H9 (cell line): ENCODE measurements at regions not wholly inside any gene's neighbourhood (a gene's known extent, or its start where the extent isn't known, plus 50 kb on each side); places are given as distances from the start of the nearest gene placed in this dataset.

ENCODE experiments used
- DNase-seq: peaks from one replicate; pipeline ENCODE4 v3.0.0-alpha.2; 2017
- H2AFZ ChIP-seq: one replicate; pipeline ENCODE4 v1.6.1; 2013; ENCODE audit warnings: mild to moderate bottlenecking, low read length, control low read depth, moderate library complexity
- H2AK5ac ChIP-seq: 2 replicates; pipeline ENCODE4 v1.6.1; 2013; ENCODE audit warnings: low read length, control low read depth, mixed read lengths; ENCODE audit not compliant: insufficient read length
- H2BK120ac ChIP-seq: one replicate; pipeline ENCODE4 v1.6.1; 2013; ENCODE audit warnings: low read depth, mild to moderate bottlenecking, low read length, control low read depth, inconsistent platforms; ENCODE audit not compliant: poor library complexity, severe bottlenecking
- H2BK12ac ChIP-seq: 2 replicates; pipeline ENCODE4 v1.6.1; 2013; ENCODE audit warnings: low read length, control low read depth, mixed read lengths, low read depth; ENCODE audit not compliant: insufficient read length
- H2BK15ac ChIP-seq: 2 replicates; pipeline ENCODE4 v1.6.1; 2013; ENCODE audit warnings: low read depth, low read length, control low read depth
- H2BK20ac ChIP-seq: one replicate; pipeline ENCODE4 v1.6.1; 2013; ENCODE audit warnings: low read depth, mild to moderate bottlenecking, low read length, control low read depth, inconsistent platforms; ENCODE audit not compliant: poor library complexity, severe bottlenecking
- H2BK5ac ChIP-seq: 2 replicates; pipeline ENCODE4 v1.6.1; 2013; ENCODE audit warnings: low read length, control low read depth, mixed read lengths; ENCODE audit not compliant: insufficient read length
- H3K14ac ChIP-seq: 2 replicates; pipeline ENCODE4 v1.6.1; 2013; ENCODE audit warnings: low read length, control low read depth; ENCODE audit not compliant: insufficient read depth
- H3K18ac ChIP-seq: 2 replicates; pipeline ENCODE4 v1.6.1; 2013; ENCODE audit warnings: low read depth, mild to moderate bottlenecking, mixed read lengths, low read length, control low read depth; ENCODE audit not compliant: insufficient read length
- H3K23ac ChIP-seq: 2 replicates; pipeline ENCODE4 v1.6.1; 2013; ENCODE audit warnings: low read length, control low read depth, mixed read lengths, low read depth; ENCODE audit not compliant: insufficient read length
- H3K23me2 ChIP-seq: 2 replicates; pipeline ENCODE4 v1.6.1; 2013; ENCODE audit warnings: low read depth, mild to moderate bottlenecking, mixed read lengths, low read length, control low read depth; ENCODE audit not compliant: insufficient read length, poor library complexity, severe bottlenecking
- H3K27ac ChIP-seq: 2 replicates; pipeline ENCODE4 v1.5.1; 2013; ENCODE audit warnings: low read length, control low read depth, mixed read lengths, low read depth; ENCODE audit not compliant: insufficient read length
- H3K27me3 ChIP-seq: 2 replicates; pipeline ENCODE4 v1.6.1; 2013; ENCODE audit warnings: low read length, control low read depth, inconsistent platforms; ENCODE audit not compliant: insufficient read depth
- H3K4ac ChIP-seq: 2 replicates; pipeline ENCODE4 v1.6.1; 2013; ENCODE audit warnings: low read depth, mild to moderate bottlenecking, control low read depth, inconsistent platforms, low read length, moderate library complexity
- H3K4me1 ChIP-seq: 2 replicates; pipeline ENCODE4 v1.6.1; 2013; ENCODE audit warnings: low read length, control low read depth, inconsistent platforms; ENCODE audit not compliant: insufficient read depth
- H3K4me2 ChIP-seq: 2 replicates; pipeline ENCODE4 v1.6.1; 2013; ENCODE audit warnings: low read length, control low read depth, mixed read lengths; ENCODE audit not compliant: insufficient read length, insufficient read depth
- H3K56ac ChIP-seq: 2 replicates; pipeline ENCODE4 v1.6.1; 2013; ENCODE audit warnings: low read depth, mild to moderate bottlenecking, mixed read lengths, low read length, control low read depth; ENCODE audit not compliant: insufficient read length
- H3K79me1 ChIP-seq: 2 replicates; pipeline ENCODE4 v1.6.1; 2013; ENCODE audit warnings: low read depth, mild to moderate bottlenecking, moderate library complexity, low read length, control low read depth, inconsistent platforms; ENCODE audit not compliant: insufficient read depth, poor library complexity, severe bottlenecking
- H3K79me2 ChIP-seq: 2 replicates; pipeline ENCODE4 v1.6.1; 2013; ENCODE audit warnings: low read length, control low read depth, inconsistent platforms; ENCODE audit not compliant: insufficient read depth
- H3K9ac ChIP-seq: 2 replicates; pipeline ENCODE4 v1.6.1; 2013; ENCODE audit warnings: low read length, control low read depth, mixed read lengths; ENCODE audit not compliant: insufficient read length; ENCODE audit errors: extremely low read depth
- H3K9me3 ChIP-seq: one replicate; pipeline ENCODE4 v1.6.1; 2013; ENCODE audit warnings: low read depth, low read length, inconsistent platforms; ENCODE audit not compliant: control insufficient read depth
- H3T11ph ChIP-seq: one replicate; pipeline ENCODE4 v1.6.1; 2013; ENCODE audit warnings: mild to moderate bottlenecking, low read length, control low read depth, inconsistent platforms
- H4K20me1 ChIP-seq: one replicate; pipeline ENCODE4 v1.6.1; 2013; ENCODE audit not compliant: control insufficient read depth, insufficient read length, insufficient read depth
- H4K5ac ChIP-seq: 2 replicates; pipeline ENCODE4 v1.6.1; 2013; ENCODE audit warnings: low read depth, mild to moderate bottlenecking, mixed read lengths, low read length, control low read depth; ENCODE audit not compliant: insufficient read length
- H4K8ac ChIP-seq: replicated peaks from 2 replicates; pipeline ENCODE4 v1.6.1; 2013; ENCODE audit warnings: low read length, control low read depth, mixed read lengths, low read depth; ENCODE audit not compliant: insufficient read length
- H4K91ac ChIP-seq: 2 replicates; pipeline ENCODE4 v1.6.1; 2013; ENCODE audit warnings: low read depth, mild to moderate bottlenecking, moderate library complexity, mixed read lengths, low read length, control low read depth; ENCODE audit not compliant: insufficient read length
- H3K27ac Mint-ChIP-seq, 3 experiments: 2 replicates in 2 of 3; 3 replicates in 1 of 3; pipeline ENCODE4 v1.8.0; 2020 to 2021; ENCODE audit warnings: mixed read lengths in 3 of 3, mild to moderate bottlenecking in 1 of 3, moderate library complexity in 1 of 3
- H3K27me3 Mint-ChIP-seq: 2 replicates; pipeline ENCODE4 v1.8.0; 2021; ENCODE audit warnings: low read depth, mild to moderate bottlenecking, moderate library complexity, mixed read lengths
- H3K36me3 Mint-ChIP-seq, 3 experiments: 2 replicates in 2 of 3; 3 replicates in 1 of 3; pipeline ENCODE4 v1.8.0; 2020 to 2021; ENCODE audit warnings: low read depth in 3 of 3, mixed read lengths in 3 of 3; ENCODE audit not compliant: insufficient read depth in 1 of 3
- H3K4me1 Mint-ChIP-seq, 2 experiments: 2 replicates each; pipeline ENCODE4 v1.8.0; 2020; ENCODE audit warnings: mixed read lengths in 2 of 2
- H3K4me3 Mint-ChIP-seq, 2 experiments: 2 replicates in 1 of 2; 3 replicates in 1 of 2; pipeline ENCODE4 v1.8.0; 2020 to 2021; ENCODE audit warnings: mild to moderate bottlenecking in 2 of 2, mixed read lengths in 2 of 2, moderate library complexity in 1 of 2
- H3K9me3 Mint-ChIP-seq, 2 experiments: 2 replicates in 1 of 2; 3 replicates in 1 of 2; pipeline ENCODE4 v1.8.0; 2020; ENCODE audit warnings: mild to moderate bottlenecking in 2 of 2, mixed read lengths in 2 of 2, moderate library complexity in 1 of 2
- WGBS: extraction: QIAGEN DNeasy Blood & Tissue Kit; methylation state at CpG from one replicate; pipeline ENCODE4 v1.1.7; 2013; ENCODE audit warnings: missing lambda C conversion rate, low lambda C conversion rate, mixed read lengths; ENCODE audit not compliant: insufficient read length; ENCODE audit errors: extremely low coverage; 5-methylcytosine and 5-hydroxymethylcytosine counted together
- TF ChIP-seq, protein P1 (sequence below): fragments of 200-600 bp; sonication (generic); conservative IDR thresholded peaks from 3 replicates; pipeline ENCODE4 v1.8.0; 2021; ENCODE audit warnings: antibody characterized with exemption, mild to moderate bottlenecking

GRCh38 chr5:127133071-127133470 lies 59.8 kb upstream of the C5orf63 start:
- Histone ChIP-seq H4K20me1 (no peaks in the 10 kb centered on the region), H2BK15ac (no peak overlapping the region), H2BK120ac (no peak overlapping the region), H3K79me2 (no peaks in the 10 kb centered on the region), H3K18ac (no peak overlapping the region), H2BK20ac (no peak overlapping the region), H3K4ac (no peak overlapping the region), H3K56ac (no peak overlapping the region), H3K4me2 (no peak overlapping the region), H3K27me3 (no peaks in the 10 kb centered on the region), H4K5ac (no peak overlapping the region), H4K8ac (no peak overlapping the region), H3T11ph (no peak overlapping the region), H3K23ac (no peak overlapping the region), H2AFZ (no peak overlapping the region), H2BK12ac (no peak overlapping the region), H3K79me1 (no peaks in the 10 kb centered on the region), H3K4me1 (no peaks in the 10 kb centered on the region), H3K23me2 (no peaks in the 10 kb centered on the region), H3K9ac (no peak overlapping the region), H2AK5ac (no peak overlapping the region), H3K27ac (no peak overlapping the region), H3K14ac (no peak overlapping the region), H4K91ac (no peak overlapping the region), H2BK5ac (no peak overlapping the region), H3K9me3 (no peaks in the 10 kb centered on the region)
- no peak for DNase-seq
- Mint-ChIP-seq H3K9me3 (no peaks in the 10 kb centered on the region), H3K4me3 (no peak overlapping the region), H3K27ac (no peak overlapping the region), H3K4me1 (no peaks in the 10 kb centered on the region), H3K36me3 (no peaks in the 10 kb centered on the region), H3K27me3 (no peaks in the 10 kb centered on the region)
- no CpG with 5 or more reads among the region's 3 CpGs for WGBS
- TF ChIP-seq, protein P1, sequence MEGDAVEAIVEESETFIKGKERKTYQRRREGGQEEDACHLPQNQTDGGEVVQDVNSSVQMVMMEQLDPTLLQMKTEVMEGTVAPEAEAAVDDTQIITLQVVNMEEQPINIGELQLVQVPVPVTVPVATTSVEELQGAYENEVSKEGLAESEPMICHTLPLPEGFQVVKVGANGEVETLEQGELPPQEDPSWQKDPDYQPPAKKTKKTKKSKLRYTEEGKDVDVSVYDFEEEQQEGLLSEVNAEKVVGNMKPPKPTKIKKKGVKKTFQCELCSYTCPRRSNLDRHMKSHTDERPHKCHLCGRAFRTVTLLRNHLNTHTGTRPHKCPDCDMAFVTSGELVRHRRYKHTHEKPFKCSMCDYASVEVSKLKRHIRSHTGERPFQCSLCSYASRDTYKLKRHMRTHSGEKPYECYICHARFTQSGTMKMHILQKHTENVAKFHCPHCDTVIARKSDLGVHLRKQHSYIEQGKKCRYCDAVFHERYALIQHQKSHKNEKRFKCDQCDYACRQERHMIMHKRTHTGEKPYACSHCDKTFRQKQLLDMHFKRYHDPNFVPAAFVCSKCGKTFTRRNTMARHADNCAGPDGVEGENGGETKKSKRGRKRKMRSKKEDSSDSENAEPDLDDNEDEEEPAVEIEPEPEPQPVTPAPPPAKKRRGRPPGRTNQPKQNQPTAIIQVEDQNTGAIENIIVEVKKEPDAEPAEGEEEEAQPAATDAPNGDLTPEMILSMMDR, result no peak
